ENCODE measurements at regions not wholly inside any gene's neighbourhood (a gene's known extent, or its start where the extent isn't known, plus 50 kb on each side); places are given as distances from the start of the nearest gene placed in this dataset.

GRCh38 chr18:73807551-73808192, 340.0 kb downstream of the FBXO15 start:
- no peaks in the 10 kb centered on the region for H3K9me3 ChIP-seq
- TF ChIP-seq, protein P1, sequence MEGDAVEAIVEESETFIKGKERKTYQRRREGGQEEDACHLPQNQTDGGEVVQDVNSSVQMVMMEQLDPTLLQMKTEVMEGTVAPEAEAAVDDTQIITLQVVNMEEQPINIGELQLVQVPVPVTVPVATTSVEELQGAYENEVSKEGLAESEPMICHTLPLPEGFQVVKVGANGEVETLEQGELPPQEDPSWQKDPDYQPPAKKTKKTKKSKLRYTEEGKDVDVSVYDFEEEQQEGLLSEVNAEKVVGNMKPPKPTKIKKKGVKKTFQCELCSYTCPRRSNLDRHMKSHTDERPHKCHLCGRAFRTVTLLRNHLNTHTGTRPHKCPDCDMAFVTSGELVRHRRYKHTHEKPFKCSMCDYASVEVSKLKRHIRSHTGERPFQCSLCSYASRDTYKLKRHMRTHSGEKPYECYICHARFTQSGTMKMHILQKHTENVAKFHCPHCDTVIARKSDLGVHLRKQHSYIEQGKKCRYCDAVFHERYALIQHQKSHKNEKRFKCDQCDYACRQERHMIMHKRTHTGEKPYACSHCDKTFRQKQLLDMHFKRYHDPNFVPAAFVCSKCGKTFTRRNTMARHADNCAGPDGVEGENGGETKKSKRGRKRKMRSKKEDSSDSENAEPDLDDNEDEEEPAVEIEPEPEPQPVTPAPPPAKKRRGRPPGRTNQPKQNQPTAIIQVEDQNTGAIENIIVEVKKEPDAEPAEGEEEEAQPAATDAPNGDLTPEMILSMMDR (IDR thresholded peaks at IDR 0.05): no peak
- no peak overlapping the region for H3K27ac ChIP-seq
- no peaks in the 10 kb centered on the region for H3K27me3 ChIP-seq
- ATAC-seq (no peak), DNase-seq (no peak), FAIRE-seq (no peak)
- no peaks in the 10 kb centered on the region for H3K36me3 ChIP-seq
- WGBS, 2 donors: 55 to 67% methylated on average over 4 of the region's 4 CpGs
- H3K4me3 ChIP-seq: no peak overlapping the region
- intact Hi-C loops (cut with DNase I): no loop called here
- H3K4me1 ChIP-seq: no peaks in the 10 kb centered on the region

DNA sequence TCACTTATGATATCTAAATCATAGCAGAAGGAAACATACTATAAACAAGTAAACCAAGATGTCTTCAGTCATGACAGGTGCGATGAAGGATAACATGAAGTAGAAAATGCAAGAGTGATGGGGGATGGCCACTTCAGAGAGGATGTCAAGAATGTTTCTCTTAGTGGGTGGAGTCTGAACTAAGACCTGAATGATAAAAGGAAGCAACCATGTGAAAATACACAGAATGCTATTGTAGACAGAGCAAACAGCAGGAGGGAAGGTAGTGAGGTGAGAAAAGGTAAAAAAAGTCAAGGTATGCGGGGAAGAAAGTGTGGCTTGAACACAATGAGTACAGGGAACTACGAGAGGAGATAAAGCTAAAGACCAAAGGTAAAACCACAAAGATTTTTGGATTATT, 341.6 kb downstream of the FBXO15 start:
- FAIRE-seq: no peak
- no peaks in the 10 kb centered on the region for H3K27me3 ChIP-seq
- no peak for ATAC-seq
- DNase-seq: no peak
- TF ChIP-seq, protein P1 (IDR thresholded peaks at IDR 0.05): no peak
- H3K36me3 ChIP-seq: no peaks in the 10 kb centered on the region
- no peak overlapping the region for H3K27ac ChIP-seq
- H3K4me3 ChIP-seq: no peak overlapping the region
- no peaks in the 10 kb centered on the region for H3K4me1 ChIP-seq
- H3K9me3 ChIP-seq: no peaks in the 10 kb centered on the region
- whole genome bisulfite sequencing, 2 donors: 46 to 63% methylated on average over 3 of the region's 3 CpGs
- intact Hi-C loops (cut with DNase I): no loop called here

- Histone ChIP-seq H3K36me3 (no peaks in the 10 kb centered on the region), H3K4me3 (no peak overlapping the region), H3K27me3 (no peaks in the 10 kb centered on the region), H3K4me1 (no peaks in the 10 kb centered on the region), H3K27ac (no peak overlapping the region), H3K9me3 (no peaks in the 10 kb centered on the region)
- no peak for FAIRE-seq
- DNase-seq: no peak
- intact Hi-C loops (cut with DNase I): no loop called here
- 66 to 81% methylated on average over 3 of the region's 3 CpGs for WGBS, 2 donors
- TF ChIP-seq, protein P1 (IDR thresholded peaks at IDR 0.05): no peak
- ATAC-seq: no peak
Measured at GRCh38 chr18:73797419-73797818, 350.2 kb downstream of the FBXO15 start.

- no peak for FAIRE-seq
- DNase-seq: no peak
- intact Hi-C loops (cut with DNase I): no loop called here
- Histone ChIP-seq H3K27me3 (no peaks in the 10 kb centered on the region), H3K36me3 (no peaks in the 10 kb centered on the region), H3K4me1 (no peaks in the 10 kb centered on the region), H3K27ac (no peak overlapping the region), H3K4me3 (no peak overlapping the region), H3K9me3 (no peaks in the 10 kb centered on the region)
- ATAC-seq: no peak
- WGBS, 2 donors: 21 to 26% methylated on average over 3 of the region's 3 CpGs
- TF ChIP-seq, protein P1 (IDR thresholded peaks at IDR 0.05): no peak
Measured at GRCh38 chr18:73793386-73793785, 354.2 kb downstream of the FBXO15 start.

GRCh38 chr18:73791081-73791480, 356.6 kb downstream of the FBXO15 start:
- H3K9me3 ChIP-seq: no peaks in the 10 kb centered on the region
- no peaks in the 10 kb centered on the region for H3K4me1 ChIP-seq
- ATAC-seq (no peak), FAIRE-seq (no peak), DNase-seq (no peak)
- WGBS, 2 donors: 56 to 70% methylated on average over 4 of the region's 4 CpGs
- no peaks in the 10 kb centered on the region for H3K36me3 ChIP-seq
- intact Hi-C loops (cut with DNase I): no loop called here
- H3K4me3 ChIP-seq: no peak overlapping the region
- no peaks in the 10 kb centered on the region for H3K27me3 ChIP-seq
- no peak overlapping the region for H3K27ac ChIP-seq
- TF ChIP-seq, protein P1 (IDR thresholded peaks at IDR 0.05): no peak
